ENCODE measurements at regions not wholly inside any gene's neighbourhood (a gene's known extent, or its start where the extent isn't known, plus 50 kb on each side); places are given as distances from the start of the nearest gene placed in this dataset.

- ATAC-seq (ENCODE audit: low FRiP score in 2 of 2): no peak
- Histone ChIP-seq H3K27ac (peak overlapping the region in 1 of 4 donors; percentile 6), H3K36me3 (no peaks in the 10 kb centered on the region), H3K27me3 (no peaks in the 10 kb centered on the region), H3K9me3 (no peaks in the 10 kb centered on the region), H3K4me1 (no peaks in the 10 kb centered on the region), H3K4me3 (no peak overlapping the region)
- TF ChIP-seq, protein P1, sequence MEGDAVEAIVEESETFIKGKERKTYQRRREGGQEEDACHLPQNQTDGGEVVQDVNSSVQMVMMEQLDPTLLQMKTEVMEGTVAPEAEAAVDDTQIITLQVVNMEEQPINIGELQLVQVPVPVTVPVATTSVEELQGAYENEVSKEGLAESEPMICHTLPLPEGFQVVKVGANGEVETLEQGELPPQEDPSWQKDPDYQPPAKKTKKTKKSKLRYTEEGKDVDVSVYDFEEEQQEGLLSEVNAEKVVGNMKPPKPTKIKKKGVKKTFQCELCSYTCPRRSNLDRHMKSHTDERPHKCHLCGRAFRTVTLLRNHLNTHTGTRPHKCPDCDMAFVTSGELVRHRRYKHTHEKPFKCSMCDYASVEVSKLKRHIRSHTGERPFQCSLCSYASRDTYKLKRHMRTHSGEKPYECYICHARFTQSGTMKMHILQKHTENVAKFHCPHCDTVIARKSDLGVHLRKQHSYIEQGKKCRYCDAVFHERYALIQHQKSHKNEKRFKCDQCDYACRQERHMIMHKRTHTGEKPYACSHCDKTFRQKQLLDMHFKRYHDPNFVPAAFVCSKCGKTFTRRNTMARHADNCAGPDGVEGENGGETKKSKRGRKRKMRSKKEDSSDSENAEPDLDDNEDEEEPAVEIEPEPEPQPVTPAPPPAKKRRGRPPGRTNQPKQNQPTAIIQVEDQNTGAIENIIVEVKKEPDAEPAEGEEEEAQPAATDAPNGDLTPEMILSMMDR (IDR thresholded peaks at IDR 0.05): no peak
- TF ChIP-seq POLR2A (IDR thresholded peaks at IDR 0.05) (no peak), POLR2AphosphoS5 (IDR thresholded peaks at IDR 0.05) (no peak), EP300 (IDR thresholded peaks at IDR 0.05) (no peak)
- no peak for DNase-seq
- 69 to 70% methylated on average over 9 of the region's 9 CpGs for WGBS, 2 donors
Observed at GRCh38 chr4:26163425-26164362, 157.1 kb upstream of the RBPJ start.

DNA sequence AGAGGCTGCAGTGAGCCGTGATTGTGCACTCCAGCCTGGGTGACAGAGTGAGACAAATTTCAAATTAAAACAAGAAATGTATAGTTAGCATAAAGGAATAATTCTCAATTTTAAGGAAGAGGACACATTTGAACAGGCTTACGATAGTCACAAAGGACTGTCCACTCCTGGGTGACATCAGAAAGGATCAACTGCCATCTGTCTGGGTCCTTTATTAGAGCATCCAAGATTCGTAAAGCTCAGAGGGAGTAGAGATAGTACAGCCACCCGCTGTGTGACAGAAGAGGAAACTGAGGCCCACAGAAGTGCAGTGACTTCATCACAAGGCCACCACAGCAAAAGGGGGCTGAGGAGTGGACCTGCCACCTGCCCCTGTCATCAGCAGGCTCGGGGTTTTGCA lies 149.3 kb upstream of the RBPJ start:
- no peak for DNase-seq
- no peak overlapping the region for H3K27ac ChIP-seq
- no peaks in the 10 kb centered on the region for H3K27me3 ChIP-seq
- WGBS, 2 donors: 88 to 89% methylated on average over 5 of the region's 5 CpGs
- H3K4me3 ChIP-seq: no peak overlapping the region
- TF ChIP-seq POLR2AphosphoS5 (IDR thresholded peaks at IDR 0.05) (no peak), POLR2A (IDR thresholded peaks at IDR 0.05) (no peak), EP300 (IDR thresholded peaks at IDR 0.05) (no peak)
- TF ChIP-seq, protein P1 (IDR thresholded peaks at IDR 0.05): no peak
- no peaks in the 10 kb centered on the region for H3K9me3 ChIP-seq
- no peak for ATAC-seq (ENCODE audit: low FRiP score in 2 of 2)
- H3K36me3 ChIP-seq: no peaks in the 10 kb centered on the region
- H3K4me1 ChIP-seq: no peaks in the 10 kb centered on the region

DNA sequence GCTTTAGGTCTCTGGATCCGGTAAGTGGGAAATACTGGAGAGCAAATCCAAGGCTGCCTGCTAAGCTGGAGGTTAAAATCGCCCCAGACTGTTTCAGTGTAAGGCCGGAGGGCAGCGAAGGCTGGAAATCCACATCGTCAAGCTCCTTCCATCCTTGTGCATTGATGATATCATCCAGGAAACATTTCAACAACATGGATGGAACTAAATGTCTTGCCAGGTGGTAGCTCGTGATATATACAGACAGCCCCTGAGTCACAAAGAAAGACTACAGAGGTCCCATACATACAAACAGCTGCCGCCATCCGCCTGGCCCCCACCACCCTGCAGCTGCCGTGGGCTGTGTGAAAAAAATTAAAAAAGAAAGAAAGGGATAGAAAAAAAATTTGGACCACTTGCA lies 148.9 kb upstream of the RBPJ start:
- no peaks in the 10 kb centered on the region for H3K9me3 ChIP-seq
- ATAC-seq (ENCODE audit: low FRiP score in 2 of 2): no peak
- no peaks in the 10 kb centered on the region for H3K36me3 ChIP-seq
- no peaks in the 10 kb centered on the region for H3K27me3 ChIP-seq
- WGBS, 2 donors: 59 to 68% methylated on average over 8 to 9 of the region's 9 CpGs
- DNase-seq: no peak
- TF ChIP-seq, protein P1 (IDR thresholded peaks at IDR 0.05): no peak
- TF ChIP-seq POLR2A (IDR thresholded peaks at IDR 0.05) (no peak), EP300 (IDR thresholded peaks at IDR 0.05) (no peak), POLR2AphosphoS5 (IDR thresholded peaks at IDR 0.05) (no peak)
- H3K4me3 ChIP-seq: no peak overlapping the region
- no peak overlapping the region for H3K27ac ChIP-seq
- no peaks in the 10 kb centered on the region for H3K4me1 ChIP-seq

DNA sequence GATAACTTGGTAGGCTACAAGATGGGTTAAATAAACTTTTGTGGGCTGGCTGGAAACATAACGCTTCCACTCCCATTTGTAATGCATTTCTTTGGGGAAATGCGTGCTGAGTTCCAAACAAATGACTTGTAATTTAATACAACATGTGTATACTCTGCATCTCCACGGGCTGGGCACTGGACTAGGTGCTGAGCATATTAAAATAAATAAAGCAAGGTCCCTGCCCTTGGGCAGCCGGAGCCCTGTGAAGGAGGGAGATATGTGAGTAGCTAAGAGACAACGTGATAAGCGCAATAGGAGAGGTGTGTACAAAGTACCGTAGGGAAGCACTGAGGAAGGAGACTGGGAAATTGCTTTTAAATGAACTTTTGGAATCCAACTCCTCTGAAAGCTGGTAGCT lies 147.2 kb upstream of the RBPJ start:
- ATAC-seq (ENCODE audit: low FRiP score in 2 of 2) (no peak), DNase-seq (no peak)
- Histone ChIP-seq H3K36me3 (no peaks in the 10 kb centered on the region), H3K9me3 (no peaks in the 10 kb centered on the region), H3K4me1 (no peaks in the 10 kb centered on the region), H3K4me3 (no peak overlapping the region), H3K27me3 (no peaks in the 10 kb centered on the region), H3K27ac (no peak overlapping the region)
- TF ChIP-seq, protein P1 (IDR thresholded peaks at IDR 0.05): no peak
- TF ChIP-seq EP300 (IDR thresholded peaks at IDR 0.05): no peak
- no peak for TF ChIP-seq POLR2AphosphoS5 (IDR thresholded peaks at IDR 0.05)
- TF ChIP-seq POLR2A (IDR thresholded peaks at IDR 0.05): no peak
- 38 to 44% methylated on average over 7 of the region's 7 CpGs for WGBS, 2 donors

DNA sequence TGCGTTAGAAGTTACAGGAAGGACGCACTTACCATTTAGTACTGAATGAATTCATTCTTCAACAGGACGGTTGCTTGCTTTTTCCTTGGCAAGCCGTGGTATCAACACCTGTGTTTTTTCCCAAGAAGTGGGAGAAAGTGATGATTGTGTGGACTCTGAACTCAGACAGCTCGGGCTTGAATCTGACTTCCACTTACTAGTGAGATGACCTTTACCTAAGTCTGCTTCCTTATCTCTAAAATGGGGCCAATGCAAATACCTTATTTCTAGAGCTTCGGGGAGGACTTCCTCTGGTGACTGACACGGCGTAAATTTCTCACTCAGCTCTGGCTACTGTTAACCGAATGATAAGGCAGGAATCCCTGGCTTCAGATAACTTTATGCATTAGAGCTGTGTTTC lies 146.8 kb upstream of the RBPJ start:
- no peak overlapping the region for H3K27ac ChIP-seq
- ATAC-seq (ENCODE audit: low FRiP score in 2 of 2) (no peak), DNase-seq (no peak)
- no peaks in the 10 kb centered on the region for H3K9me3 ChIP-seq
- no peak overlapping the region for H3K4me3 ChIP-seq
- H3K27me3 ChIP-seq: no peaks in the 10 kb centered on the region
- H3K4me1 ChIP-seq: no peaks in the 10 kb centered on the region
- TF ChIP-seq POLR2AphosphoS5 (IDR thresholded peaks at IDR 0.05) (no peak), EP300 (IDR thresholded peaks at IDR 0.05) (no peak), POLR2A (IDR thresholded peaks at IDR 0.05) (no peak)
- TF ChIP-seq, protein P1 (IDR thresholded peaks at IDR 0.05): no peak
- H3K36me3 ChIP-seq: no peaks in the 10 kb centered on the region
- 42 to 47% methylated on average over 9 of the region's 9 CpGs for WGBS, 2 donors
